ENCODE measurements at regions not wholly inside any gene's neighbourhood (a gene's known extent, or its start where the extent isn't known, plus 50 kb on each side); places are given as distances from the start of the nearest gene placed in this dataset.

DNA sequence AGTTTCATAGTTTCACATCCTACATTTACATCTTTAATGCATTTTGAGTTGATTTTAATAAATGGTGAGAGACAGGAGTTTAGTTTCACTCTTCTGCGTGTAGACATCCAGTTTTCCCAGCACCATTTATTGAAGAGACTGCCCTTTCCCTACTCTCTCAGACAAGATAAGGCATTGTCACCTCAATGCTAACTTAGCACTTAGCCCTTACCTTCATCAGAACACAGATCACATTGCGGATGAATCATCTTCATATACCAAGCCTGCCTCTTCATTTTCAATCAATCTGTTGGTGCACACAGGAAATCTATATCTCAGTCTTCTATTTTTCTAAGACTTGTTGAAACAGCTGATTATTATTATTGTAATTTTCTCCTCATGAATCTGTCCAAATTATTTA lies 396.6 kb upstream of the NBEA start:
- Mint-ChIP-seq H3K4me3 (no peak overlapping the region), H3K4me1 (ENCODE audit: unreplicated experiment) (no peaks in the 10 kb centered on the region), H3K9me3 (peaks cover 5% of the 10 kb centered on the region), H3K27ac (no peak overlapping the region), H3K36me3 (no peaks in the 10 kb centered on the region), H3K27me3 (no peaks in the 10 kb centered on the region)
- TF ChIP-seq, protein P1, sequence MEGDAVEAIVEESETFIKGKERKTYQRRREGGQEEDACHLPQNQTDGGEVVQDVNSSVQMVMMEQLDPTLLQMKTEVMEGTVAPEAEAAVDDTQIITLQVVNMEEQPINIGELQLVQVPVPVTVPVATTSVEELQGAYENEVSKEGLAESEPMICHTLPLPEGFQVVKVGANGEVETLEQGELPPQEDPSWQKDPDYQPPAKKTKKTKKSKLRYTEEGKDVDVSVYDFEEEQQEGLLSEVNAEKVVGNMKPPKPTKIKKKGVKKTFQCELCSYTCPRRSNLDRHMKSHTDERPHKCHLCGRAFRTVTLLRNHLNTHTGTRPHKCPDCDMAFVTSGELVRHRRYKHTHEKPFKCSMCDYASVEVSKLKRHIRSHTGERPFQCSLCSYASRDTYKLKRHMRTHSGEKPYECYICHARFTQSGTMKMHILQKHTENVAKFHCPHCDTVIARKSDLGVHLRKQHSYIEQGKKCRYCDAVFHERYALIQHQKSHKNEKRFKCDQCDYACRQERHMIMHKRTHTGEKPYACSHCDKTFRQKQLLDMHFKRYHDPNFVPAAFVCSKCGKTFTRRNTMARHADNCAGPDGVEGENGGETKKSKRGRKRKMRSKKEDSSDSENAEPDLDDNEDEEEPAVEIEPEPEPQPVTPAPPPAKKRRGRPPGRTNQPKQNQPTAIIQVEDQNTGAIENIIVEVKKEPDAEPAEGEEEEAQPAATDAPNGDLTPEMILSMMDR (conservative IDR thresholded peaks at IDR 0.05): no peak
- DNase-seq (ENCODE audit: extremely low spot score, unreplicated experiment): no peak

- no peak overlapping the region for H3K27ac Mint-ChIP-seq
- H3K36me3 Mint-ChIP-seq: no peaks in the 10 kb centered on the region
- H3K4me1 Mint-ChIP-seq (ENCODE audit: unreplicated experiment): no peaks in the 10 kb centered on the region
- no peak overlapping the region for H3K4me3 Mint-ChIP-seq
- TF ChIP-seq, protein P1 (conservative IDR thresholded peaks at IDR 0.05): no peak
- no peak for DNase-seq (ENCODE audit: extremely low spot score, unreplicated experiment)
- H3K27me3 Mint-ChIP-seq: no peaks in the 10 kb centered on the region
- peaks cover 9% of the 10 kb centered on the region for H3K9me3 Mint-ChIP-seq
These were observed 395.5 kb upstream of the NBEA start for GRCh38 chr13:34546344-34547250.

- Mint-ChIP-seq H3K27me3 (no peaks in the 10 kb centered on the region), H3K4me1 (ENCODE audit: unreplicated experiment) (no peaks in the 10 kb centered on the region), H3K9me3 (peaks cover 9% of the 10 kb centered on the region), H3K4me3 (no peak overlapping the region), H3K27ac (no peak overlapping the region), H3K36me3 (no peaks in the 10 kb centered on the region)
- TF ChIP-seq, protein P1 (conservative IDR thresholded peaks at IDR 0.05): no peak
- DNase-seq (ENCODE audit: extremely low spot score, unreplicated experiment): no peak
These were observed 394.1 kb upstream of the NBEA start for GRCh38 chr13:34547929-34548328.

DNA sequence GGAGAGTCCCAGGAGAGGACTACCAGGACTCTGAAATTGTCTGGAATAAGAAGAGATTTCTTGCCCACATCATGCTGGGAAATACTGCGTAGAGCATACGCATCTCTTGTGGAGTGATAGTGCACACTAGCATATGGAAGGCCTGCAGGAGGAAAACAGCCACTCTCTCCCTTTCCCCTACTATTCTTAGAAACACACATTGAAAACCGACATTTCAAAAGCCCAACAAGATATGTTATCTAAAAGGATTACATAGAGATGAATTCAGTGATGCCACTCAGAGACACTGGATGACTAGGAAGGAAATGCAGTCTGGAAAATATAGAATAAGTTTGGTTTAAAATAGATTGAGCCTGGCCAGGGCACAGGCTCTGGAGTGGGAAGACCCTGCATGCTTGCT lies 388.7 kb upstream of the NBEA start:
- H3K4me1 Mint-ChIP-seq (ENCODE audit: unreplicated experiment): no peaks in the 10 kb centered on the region
- peaks cover 7% of the 10 kb centered on the region for H3K9me3 Mint-ChIP-seq
- no peak overlapping the region for H3K27ac Mint-ChIP-seq
- DNase-seq (ENCODE audit: extremely low spot score, unreplicated experiment): no peak
- H3K27me3 Mint-ChIP-seq: no peaks in the 10 kb centered on the region
- no peaks in the 10 kb centered on the region for H3K36me3 Mint-ChIP-seq
- H3K4me3 Mint-ChIP-seq: no peak overlapping the region
- TF ChIP-seq, protein P1 (conservative IDR thresholded peaks at IDR 0.05): no peak

- no peak overlapping the region for H3K4me3 Mint-ChIP-seq
- no peak for DNase-seq (ENCODE audit: extremely low spot score, unreplicated experiment)
- no peaks in the 10 kb centered on the region for H3K4me1 Mint-ChIP-seq (ENCODE audit: unreplicated experiment)
- peaks cover 4% of the 10 kb centered on the region for H3K9me3 Mint-ChIP-seq
- TF ChIP-seq, protein P1 (conservative IDR thresholded peaks at IDR 0.05): no peak
- no peaks in the 10 kb centered on the region for H3K36me3 Mint-ChIP-seq
- H3K27ac Mint-ChIP-seq: no peak overlapping the region
- no peaks in the 10 kb centered on the region for H3K27me3 Mint-ChIP-seq
These were observed 386.1 kb upstream of the NBEA start for GRCh38 chr13:34555988-34556387.
